Osteoblast (primary cell): ENCODE measurements at regions not wholly inside any gene's neighbourhood (a gene's known extent, or its start where the extent isn't known, plus 50 kb on each side); places are given as distances from the start of the nearest gene placed in this dataset.

ENCODE experiments used
- DNase-seq: peaks from one replicate; pipeline ENCODE4 v3.0.0; 2011; ENCODE audit warnings: low spot score, mixed read lengths; ENCODE audit not compliant: insufficient read length; ENCODE audit errors: missing footprints
- H2AFZ ChIP-seq: 2 replicates; pipeline ENCODE4 v1.6.0; 2011; ENCODE audit warnings: mild to moderate bottlenecking, low read length
- H3K27ac ChIP-seq: 2 replicates; pipeline ENCODE4 v1.5.1; 2011; ENCODE audit warnings: mild to moderate bottlenecking, low read depth, low read length, moderate library complexity
- H3K27me3 ChIP-seq: 2 replicates; pipeline ENCODE4 v1.6.0; 2012; ENCODE audit warnings: mild to moderate bottlenecking, control low read depth, inconsistent platforms, low read length, moderate library complexity; ENCODE audit not compliant: insufficient read depth
- H3K36me3 ChIP-seq: 2 replicates; pipeline ENCODE4 v1.5.1; 2011; ENCODE audit warnings: mild to moderate bottlenecking, low read length, control low read depth, moderate library complexity; ENCODE audit not compliant: insufficient read depth
- H3K4me1 ChIP-seq: 2 replicates; pipeline ENCODE4 v1.5.1; 2011; ENCODE audit warnings: mild to moderate bottlenecking, low read length, control low read depth, moderate library complexity; ENCODE audit not compliant: insufficient read depth
- H3K4me2 ChIP-seq: 2 replicates; pipeline ENCODE4 v1.6.0; 2011; ENCODE audit warnings: mild to moderate bottlenecking, low read length; ENCODE audit not compliant: insufficient read depth
- H3K4me3 ChIP-seq: fragments of 200-600 bp; sonication (generic); 3 replicates; pipeline ENCODE4 v1.5.1; 2012; ENCODE audit warnings: mild to moderate bottlenecking, low read length, inconsistent platforms; ENCODE audit not compliant: insufficient read depth
- H3K79me2 ChIP-seq: 2 replicates; pipeline ENCODE4 v1.6.0; 2012; ENCODE audit warnings: mild to moderate bottlenecking, low read length, control low read depth, inconsistent platforms; ENCODE audit not compliant: insufficient read depth
- H3K9me3 ChIP-seq: 2 replicates; pipeline ENCODE4 v1.5.1; 2011; ENCODE audit warnings: low read depth, low read length, control low read depth
- H4K20me1 ChIP-seq: 2 replicates; pipeline ENCODE4 v1.6.0; 2012; ENCODE audit warnings: mild to moderate bottlenecking, low read length, control low read depth; ENCODE audit not compliant: insufficient read depth
- CTCF ChIP-seq: IDR thresholded peaks from 2 replicates; pipeline ENCODE4 v1.5.1; 2011; ENCODE audit warnings: mild to moderate bottlenecking, low read depth, low read length, moderate library complexity; ENCODE audit errors: extremely low read depth

GRCh38 chr11:71190551-71190950, 61.8 kb downstream of the SHANK2 start:
- H3K4me1 ChIP-seq, result no peaks in the 10 kb centered on the region
- H3K9me3 ChIP-seq, result no peaks in the 10 kb centered on the region
- H2AFZ ChIP-seq, result no peak overlapping the region
- no peaks in the 10 kb centered on the region for H3K36me3 ChIP-seq
- no peak overlapping the region for H3K27ac ChIP-seq
- peak; percentile 32 for DNase-seq
- H3K4me3 ChIP-seq, result no peak overlapping the region
- no peak for TF ChIP-seq CTCF
- no peaks in the 10 kb centered on the region for H3K79me2 ChIP-seq
- no peaks in the 10 kb centered on the region for H4K20me1 ChIP-seq
- H3K27me3 ChIP-seq, result no peaks in the 10 kb centered on the region
- H3K4me2 ChIP-seq, result no peak overlapping the region

GRCh38 chr11:71189768-71190315, 62.5 kb downstream of the SHANK2 start:
- no peak overlapping the region for H3K27ac ChIP-seq
- no peaks in the 10 kb centered on the region for H3K27me3 ChIP-seq
- no peaks in the 10 kb centered on the region for H3K36me3 ChIP-seq
- H3K9me3 ChIP-seq, result no peaks in the 10 kb centered on the region
- H4K20me1 ChIP-seq, result no peaks in the 10 kb centered on the region
- H2AFZ ChIP-seq, result no peak overlapping the region
- TF ChIP-seq CTCF, result no peak
- H3K79me2 ChIP-seq, result no peaks in the 10 kb centered on the region
- H3K4me3 ChIP-seq, result no peak overlapping the region
- no peak overlapping the region for H3K4me2 ChIP-seq
- DNase-seq, result peak; percentile 43
- no peaks in the 10 kb centered on the region for H3K4me1 ChIP-seq

GRCh38 chr11:71188886-71189767, 63.2 kb downstream of the SHANK2 start:
- Histone ChIP-seq H3K36me3 (no peaks in the 10 kb centered on the region), H3K4me3 (no peak overlapping the region), H3K79me2 (no peaks in the 10 kb centered on the region), H3K4me2 (no peak overlapping the region), H2AFZ (no peak overlapping the region), H3K4me1 (no peaks in the 10 kb centered on the region), H3K9me3 (no peaks in the 10 kb centered on the region), H4K20me1 (no peaks in the 10 kb centered on the region), H3K27ac (no peak overlapping the region), H3K27me3 (no peaks in the 10 kb centered on the region)
- DNase-seq, result peak; percentile 59
- no peak for TF ChIP-seq CTCF

GRCh38 chr11:71188073-71188472, 64.3 kb downstream of the SHANK2 start:
- Histone ChIP-seq H2AFZ (no peak overlapping the region), H3K36me3 (no peaks in the 10 kb centered on the region), H3K4me1 (no peaks in the 10 kb centered on the region), H3K4me2 (no peak overlapping the region), H4K20me1 (no peaks in the 10 kb centered on the region), H3K27me3 (no peaks in the 10 kb centered on the region), H3K27ac (no peak overlapping the region), H3K4me3 (no peak overlapping the region), H3K9me3 (no peaks in the 10 kb centered on the region), H3K79me2 (no peaks in the 10 kb centered on the region)
- no peak for TF ChIP-seq CTCF
- no peak for DNase-seq
